Glutamatergic neuron (in vitro differentiated cells): ENCODE measurements at regions not wholly inside any gene's neighbourhood (a gene's known extent, or its start where the extent isn't known, plus 50 kb on each side); places are given as distances from the start of the nearest gene placed in this dataset.

ENCODE experiments used
- DNase-seq: peaks from one replicate; pipeline ENCODE4 v3.0.0; 2022
- H3K27ac Mint-ChIP-seq: one replicate; pipeline ENCODE4 v1.8.0; 2020; ENCODE audit warnings: mild to moderate bottlenecking, mixed read lengths, inconsistent platforms; ENCODE audit not compliant: unreplicated experiment
- H3K27me3 Mint-ChIP-seq: one replicate; pipeline ENCODE4 v1.8.0; 2020; ENCODE audit warnings: mild to moderate bottlenecking, moderate library complexity, mixed read lengths, inconsistent platforms; ENCODE audit not compliant: unreplicated experiment
- H3K36me3 Mint-ChIP-seq: one replicate; pipeline ENCODE4 v1.8.0; 2020; ENCODE audit warnings: mild to moderate bottlenecking, mixed read lengths, inconsistent platforms; ENCODE audit not compliant: unreplicated experiment
- H3K4me1 Mint-ChIP-seq: one replicate; pipeline ENCODE4 v1.8.0; 2020; ENCODE audit warnings: mild to moderate bottlenecking, low read depth, mixed read lengths, inconsistent platforms; ENCODE audit not compliant: unreplicated experiment
- H3K4me3 Mint-ChIP-seq: one replicate; pipeline ENCODE4 v1.8.0; 2020; ENCODE audit warnings: mild to moderate bottlenecking, mixed read lengths, inconsistent platforms; ENCODE audit not compliant: unreplicated experiment
- H3K9me3 Mint-ChIP-seq: one replicate; pipeline ENCODE4 v1.8.0; 2020; ENCODE audit warnings: mild to moderate bottlenecking, moderate library complexity, mixed read lengths, inconsistent platforms; ENCODE audit not compliant: unreplicated experiment
- TF ChIP-seq, protein P1 (sequence below): fragments of 200-600 bp; sonication (generic); IDR thresholded peaks from one replicate; pipeline ENCODE4 v1.5.0; 2021; ENCODE audit not compliant: partially characterized antibody, unreplicated experiment

- no peaks in the 10 kb centered on the region for H3K9me3 Mint-ChIP-seq
- no peak overlapping the region for H3K4me3 Mint-ChIP-seq
- no peak overlapping the region for H3K27ac Mint-ChIP-seq
- H3K36me3 Mint-ChIP-seq, result no peaks in the 10 kb centered on the region
- no peak for DNase-seq
- TF ChIP-seq, protein P1, sequence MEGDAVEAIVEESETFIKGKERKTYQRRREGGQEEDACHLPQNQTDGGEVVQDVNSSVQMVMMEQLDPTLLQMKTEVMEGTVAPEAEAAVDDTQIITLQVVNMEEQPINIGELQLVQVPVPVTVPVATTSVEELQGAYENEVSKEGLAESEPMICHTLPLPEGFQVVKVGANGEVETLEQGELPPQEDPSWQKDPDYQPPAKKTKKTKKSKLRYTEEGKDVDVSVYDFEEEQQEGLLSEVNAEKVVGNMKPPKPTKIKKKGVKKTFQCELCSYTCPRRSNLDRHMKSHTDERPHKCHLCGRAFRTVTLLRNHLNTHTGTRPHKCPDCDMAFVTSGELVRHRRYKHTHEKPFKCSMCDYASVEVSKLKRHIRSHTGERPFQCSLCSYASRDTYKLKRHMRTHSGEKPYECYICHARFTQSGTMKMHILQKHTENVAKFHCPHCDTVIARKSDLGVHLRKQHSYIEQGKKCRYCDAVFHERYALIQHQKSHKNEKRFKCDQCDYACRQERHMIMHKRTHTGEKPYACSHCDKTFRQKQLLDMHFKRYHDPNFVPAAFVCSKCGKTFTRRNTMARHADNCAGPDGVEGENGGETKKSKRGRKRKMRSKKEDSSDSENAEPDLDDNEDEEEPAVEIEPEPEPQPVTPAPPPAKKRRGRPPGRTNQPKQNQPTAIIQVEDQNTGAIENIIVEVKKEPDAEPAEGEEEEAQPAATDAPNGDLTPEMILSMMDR, result no peak
- peaks cover 1% of the 10 kb centered on the region for H3K27me3 Mint-ChIP-seq
- no peaks in the 10 kb centered on the region for H3K4me1 Mint-ChIP-seq
Observed at GRCh38 chr16:62927122-62927521, 890.9 kb upstream of the CDH8 start.

- no peak for DNase-seq
- Mint-ChIP-seq H3K27ac (no peak overlapping the region), H3K4me1 (no peaks in the 10 kb centered on the region), H3K36me3 (no peaks in the 10 kb centered on the region), H3K27me3 (peaks cover 1% of the 10 kb centered on the region), H3K4me3 (no peak overlapping the region), H3K9me3 (no peaks in the 10 kb centered on the region)
- TF ChIP-seq, protein P1, result no peak
Observed at GRCh38 chr16:62926121-62926801, 890.0 kb upstream of the CDH8 start.

GRCh38 chr16:62921904-62922303, 885.7 kb upstream of the CDH8 start:
- Mint-ChIP-seq H3K9me3 (no peaks in the 10 kb centered on the region), H3K27me3 (peaks cover 1% of the 10 kb centered on the region), H3K36me3 (no peaks in the 10 kb centered on the region), H3K4me1 (no peaks in the 10 kb centered on the region), H3K27ac (no peak overlapping the region), H3K4me3 (no peak overlapping the region)
- TF ChIP-seq, protein P1, result no peak
- no peak for DNase-seq

DNA sequence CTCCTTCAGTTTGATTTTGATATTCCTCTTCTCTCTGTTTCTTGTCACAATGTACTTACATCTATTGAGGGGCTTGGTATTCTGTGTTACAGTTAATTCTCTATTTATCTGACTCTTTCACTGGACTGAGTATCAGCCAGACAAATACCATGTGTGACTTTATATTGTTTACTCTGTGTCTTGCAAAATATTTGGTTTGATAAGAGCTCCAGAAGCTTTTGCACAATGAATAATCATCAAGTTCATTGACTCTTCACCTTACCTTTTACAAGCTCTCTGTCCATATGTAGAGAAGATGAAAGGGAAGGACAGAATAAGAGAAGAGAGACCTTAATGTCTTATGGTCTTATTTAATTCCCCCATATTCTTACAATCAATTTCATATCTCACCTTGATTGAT, 877.7 kb upstream of the CDH8 start:
- no peak overlapping the region for H3K4me3 Mint-ChIP-seq
- no peak for DNase-seq
- H3K4me1 Mint-ChIP-seq, result no peaks in the 10 kb centered on the region
- TF ChIP-seq, protein P1, result no peak
- H3K9me3 Mint-ChIP-seq, result no peaks in the 10 kb centered on the region
- no peak overlapping the region for H3K27ac Mint-ChIP-seq
- no peaks in the 10 kb centered on the region for H3K36me3 Mint-ChIP-seq
- no peaks in the 10 kb centered on the region for H3K27me3 Mint-ChIP-seq

DNA sequence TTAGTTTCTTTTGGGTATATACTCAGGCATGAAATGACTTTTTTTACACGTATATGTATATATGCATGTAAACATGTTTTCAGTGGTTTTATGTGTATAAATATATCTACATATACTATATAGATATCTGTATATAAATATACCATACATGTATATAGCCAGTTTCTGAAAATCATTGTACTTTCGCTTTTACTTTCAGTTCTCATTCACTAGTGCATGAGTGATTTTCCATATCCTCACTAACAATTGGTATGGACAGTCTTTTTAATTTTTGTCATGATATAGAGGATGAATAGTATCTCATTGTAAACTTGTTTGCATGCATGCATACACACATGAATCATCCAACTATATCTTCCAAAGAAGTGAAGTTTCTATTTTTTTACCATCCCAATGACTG, 877.1 kb upstream of the CDH8 start:
- DNase-seq, result no peak
- H3K27me3 Mint-ChIP-seq, result no peaks in the 10 kb centered on the region
- no peaks in the 10 kb centered on the region for H3K36me3 Mint-ChIP-seq
- H3K4me3 Mint-ChIP-seq, result no peak overlapping the region
- no peaks in the 10 kb centered on the region for H3K4me1 Mint-ChIP-seq
- no peaks in the 10 kb centered on the region for H3K9me3 Mint-ChIP-seq
- TF ChIP-seq, protein P1, result no peak
- H3K27ac Mint-ChIP-seq, result no peak overlapping the region
